ENCODE measurements at regions not wholly inside any gene's neighbourhood (a gene's known extent, or its start where the extent isn't known, plus 50 kb on each side); places are given as distances from the start of the nearest gene placed in this dataset.
"Not testable (repeated sequence)": the region's sequence is repeated elsewhere in the genome, so short reads cannot be mapped to it uniquely, and the experiment has no call there.

DNA sequence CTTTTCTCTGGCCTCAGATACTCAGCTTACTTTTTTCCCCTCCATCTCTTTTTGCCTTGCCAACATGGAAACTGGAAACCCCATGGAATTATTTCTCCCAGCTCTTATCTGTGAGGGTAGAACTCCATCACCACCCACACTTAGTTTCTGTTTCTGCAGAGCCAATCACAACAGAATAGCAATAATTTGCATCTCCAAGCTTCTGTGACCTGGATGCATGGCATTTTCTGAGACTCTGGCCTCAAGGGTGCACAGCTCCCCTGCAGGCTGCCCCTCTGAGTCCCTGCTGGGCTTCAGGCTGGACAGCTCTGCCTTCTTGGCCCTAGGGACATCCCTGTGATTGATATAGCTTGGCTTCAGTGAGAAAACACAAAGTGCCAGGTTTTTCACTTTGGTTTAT is 316.5 kb upstream of the FZD8 start:
- not testable (repeated sequence) for TF ChIP-seq CTCF (conservative IDR thresholded peaks at IDR 0.05; ENCODE audit: low read depth, low read length); EZH2 (IDR thresholded peaks at IDR 0.05; ENCODE audit: borderline replicate concordance, low read depth, low read length, poor library complexity, severe bottlenecking)

All from A673 (cell line).